GM12865 (cell line): ENCODE measurements at regions not wholly inside any gene's neighbourhood (a gene's known extent, or its start where the extent isn't known, plus 50 kb on each side); places are given as distances from the start of the nearest gene placed in this dataset.
"Not testable (repeated sequence)": the region's sequence is repeated elsewhere in the genome, so short reads cannot be mapped to it uniquely, and the experiment has no call there.

Experiments
- DNase-seq: peaks from one replicate; pipeline ENCODE4 v3.0.0; 2010; ENCODE audit warnings: low read depth
- H3K4me3 ChIP-seq: 2 replicates; pipeline ENCODE4 v1.5.1; 2011; ENCODE audit warnings: mild to moderate bottlenecking, low read depth, low read length, control low read depth
- TF ChIP-seq, protein P1 (sequence below): IDR thresholded peaks from 2 replicates; pipeline ENCODE4 v1.5.1; 2011; ENCODE audit warnings: low read length, control low read depth, low read depth, inconsistent platforms; ENCODE audit not compliant: insufficient read depth; ENCODE audit errors: missing control alignments

DNA sequence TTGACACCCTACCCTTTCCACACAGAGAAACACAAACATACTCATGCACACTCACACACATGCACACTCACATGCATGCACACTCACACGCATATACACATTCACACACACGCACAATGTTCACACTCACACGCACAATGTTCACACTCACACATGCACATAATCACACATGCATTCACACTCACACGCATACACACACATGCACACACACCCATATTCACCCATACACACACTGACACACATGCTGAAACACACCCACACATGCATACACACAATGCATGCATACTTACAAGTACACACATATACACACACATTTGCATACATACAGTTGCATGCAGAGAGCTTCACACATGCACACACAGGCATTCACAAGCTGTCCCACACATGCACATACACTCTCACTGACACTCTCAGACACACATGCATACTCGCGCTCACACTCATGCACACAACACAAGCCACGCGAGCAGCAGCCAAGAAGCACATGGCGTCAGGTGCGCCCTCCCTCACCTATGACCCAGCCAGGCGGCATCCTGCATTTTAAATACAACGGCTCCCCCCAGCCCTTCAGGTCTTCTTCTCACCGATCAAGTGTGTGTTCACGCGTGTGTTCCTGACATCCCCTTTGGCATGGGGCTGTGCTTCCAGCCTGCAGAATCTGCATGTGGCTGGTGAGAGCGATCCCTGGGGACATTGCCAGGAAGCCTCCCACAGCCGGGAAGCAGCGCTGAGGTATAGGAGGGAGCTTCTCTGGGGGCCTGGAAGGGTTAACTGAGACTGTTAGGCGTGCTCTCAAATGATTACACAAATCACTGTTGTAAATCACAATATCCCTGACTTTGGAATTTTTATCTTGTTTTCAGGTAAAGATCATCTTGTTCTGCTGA is 195.1 kb downstream of the RTP5 start:
- no peak overlapping the region for H3K4me3 ChIP-seq
- TF ChIP-seq, protein P1, sequence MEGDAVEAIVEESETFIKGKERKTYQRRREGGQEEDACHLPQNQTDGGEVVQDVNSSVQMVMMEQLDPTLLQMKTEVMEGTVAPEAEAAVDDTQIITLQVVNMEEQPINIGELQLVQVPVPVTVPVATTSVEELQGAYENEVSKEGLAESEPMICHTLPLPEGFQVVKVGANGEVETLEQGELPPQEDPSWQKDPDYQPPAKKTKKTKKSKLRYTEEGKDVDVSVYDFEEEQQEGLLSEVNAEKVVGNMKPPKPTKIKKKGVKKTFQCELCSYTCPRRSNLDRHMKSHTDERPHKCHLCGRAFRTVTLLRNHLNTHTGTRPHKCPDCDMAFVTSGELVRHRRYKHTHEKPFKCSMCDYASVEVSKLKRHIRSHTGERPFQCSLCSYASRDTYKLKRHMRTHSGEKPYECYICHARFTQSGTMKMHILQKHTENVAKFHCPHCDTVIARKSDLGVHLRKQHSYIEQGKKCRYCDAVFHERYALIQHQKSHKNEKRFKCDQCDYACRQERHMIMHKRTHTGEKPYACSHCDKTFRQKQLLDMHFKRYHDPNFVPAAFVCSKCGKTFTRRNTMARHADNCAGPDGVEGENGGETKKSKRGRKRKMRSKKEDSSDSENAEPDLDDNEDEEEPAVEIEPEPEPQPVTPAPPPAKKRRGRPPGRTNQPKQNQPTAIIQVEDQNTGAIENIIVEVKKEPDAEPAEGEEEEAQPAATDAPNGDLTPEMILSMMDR, result no peak
- DNase-seq, result no peak

DNA sequence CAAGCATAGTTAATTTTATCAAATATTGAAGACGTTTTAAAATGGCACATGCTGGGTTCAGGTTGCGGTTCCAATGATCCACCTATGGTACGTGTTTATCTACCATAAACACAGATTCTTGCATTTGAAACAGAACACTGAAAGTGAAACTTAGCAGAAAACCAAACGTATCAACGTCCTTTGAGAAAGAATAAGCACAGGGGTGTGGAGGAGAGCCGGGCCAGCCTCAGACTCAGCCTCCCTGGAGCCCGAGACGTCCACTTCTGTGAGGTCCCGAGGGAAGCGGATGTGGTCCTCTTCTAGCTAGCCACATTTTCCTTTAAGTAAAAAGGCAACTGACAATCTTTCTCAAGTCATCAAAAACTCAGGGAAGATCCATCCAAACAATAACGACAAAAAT is 195.9 kb downstream of the RTP5 start:
- no peak overlapping the region for H3K4me3 ChIP-seq
- no peak for DNase-seq
- TF ChIP-seq, protein P1, result no peak

DNA sequence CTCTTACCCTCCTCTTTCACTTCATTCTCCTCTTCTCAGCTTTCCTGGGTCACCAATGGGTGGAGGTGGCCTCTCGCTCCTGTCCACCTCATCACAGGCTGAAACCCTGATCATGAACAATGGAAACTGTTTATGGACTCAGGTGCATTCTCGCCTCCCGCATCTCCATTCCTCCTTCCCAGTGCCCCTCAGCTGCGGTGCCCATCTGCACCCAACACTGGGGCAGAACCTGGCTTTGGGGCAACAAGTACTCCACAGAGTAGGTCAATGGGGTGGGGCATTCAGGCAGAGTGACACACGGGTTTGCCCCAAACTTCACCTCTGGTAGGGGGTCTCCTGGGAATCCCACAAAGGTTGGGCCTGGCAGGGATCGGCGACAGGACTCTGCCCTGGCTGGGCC is 199.5 kb downstream of the RTP5 start:
- no peak for DNase-seq
- TF ChIP-seq, protein P1, result no peak
- H3K4me3 ChIP-seq, result no peak overlapping the region

DNA sequence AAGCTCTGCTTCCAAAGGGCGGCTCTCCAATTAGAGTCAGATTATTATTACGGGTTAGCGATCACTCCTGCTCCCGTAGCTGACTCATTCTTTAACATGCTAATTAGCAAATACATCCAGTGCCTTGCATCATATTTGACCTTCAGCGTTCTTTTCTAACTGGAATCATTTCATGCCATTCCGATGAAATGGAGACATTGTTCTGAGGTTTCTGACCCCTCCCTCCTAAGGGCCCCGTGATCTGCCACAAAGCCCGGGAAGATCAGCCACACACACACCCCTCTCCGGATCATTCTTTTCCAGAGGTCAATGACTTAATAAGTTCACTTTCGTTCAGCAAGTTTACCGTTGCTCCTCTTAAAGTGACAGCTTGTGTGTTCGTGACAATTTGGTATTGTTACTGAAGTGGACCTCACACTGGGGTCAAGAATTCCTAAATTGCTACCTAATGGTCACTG is 200.4 kb downstream of the RTP5 start:
- DNase-seq, H3K4me3 ChIP-seq: not testable (repeated sequence)

DNA sequence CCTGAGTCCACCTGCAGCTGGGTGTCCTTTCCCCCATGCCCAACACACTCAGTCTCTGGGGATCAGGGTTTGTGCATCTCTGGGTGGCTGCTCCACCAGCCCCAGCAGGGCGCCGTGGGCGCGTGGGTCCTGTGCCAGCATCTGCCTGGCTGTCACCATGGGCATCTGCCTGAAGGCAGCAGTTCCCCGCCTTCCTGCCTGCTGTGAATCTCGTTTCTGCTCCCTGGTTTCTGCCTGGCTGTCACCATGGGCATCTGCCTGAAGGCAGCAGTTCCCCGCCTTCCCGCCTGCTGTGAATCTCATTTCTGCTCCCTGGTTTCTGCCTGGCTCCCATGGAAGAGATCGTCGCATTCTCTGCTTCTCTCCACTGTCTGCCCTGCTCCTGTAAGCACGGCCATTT is 201.2 kb downstream of the RTP5 start:
- H3K4me3 ChIP-seq, DNase-seq: not testable (repeated sequence)

DNA sequence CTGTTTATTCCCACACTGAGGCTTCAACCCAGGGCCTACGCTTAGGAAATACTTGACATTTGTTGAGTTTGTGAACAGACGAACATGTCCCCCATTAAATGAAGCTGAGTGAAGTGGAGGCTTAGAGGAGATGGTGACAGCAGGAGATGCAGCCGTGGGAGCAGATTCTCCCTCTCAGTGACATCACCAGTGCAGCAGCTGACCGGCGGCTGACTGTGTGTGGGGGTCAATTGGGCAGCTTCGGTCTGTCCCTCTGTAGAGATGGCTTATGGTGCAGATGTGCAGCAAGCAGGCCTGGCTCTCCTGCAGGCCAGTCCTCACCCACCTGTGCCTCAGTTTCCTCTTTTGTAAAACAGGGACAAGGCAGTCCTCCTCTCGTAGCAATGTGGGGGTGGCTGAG is 201.8 kb downstream of the RTP5 start:
- not testable (repeated sequence) for DNase-seq, H3K4me3 ChIP-seq

DNA sequence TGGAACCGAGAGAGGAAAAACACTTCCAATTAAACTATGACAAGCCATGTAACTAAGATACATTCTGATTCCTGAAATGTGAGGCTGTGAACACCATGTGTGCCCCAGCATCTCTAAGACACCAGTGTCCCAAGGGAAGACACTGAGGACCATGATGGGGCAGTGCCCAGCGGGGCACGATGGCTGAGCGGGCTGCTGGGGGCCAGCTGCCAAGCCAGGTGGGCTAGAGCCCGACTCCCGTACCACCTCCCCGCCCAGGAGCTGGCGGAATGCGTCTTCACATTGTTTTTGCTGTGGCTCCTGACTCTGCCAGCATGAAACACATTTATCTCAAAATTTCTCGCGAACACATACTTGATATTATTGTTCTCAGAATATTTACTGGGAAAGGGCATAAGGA is 202.4 kb downstream of the RTP5 start:
- not testable (repeated sequence) for DNase-seq, H3K4me3 ChIP-seq

DNA sequence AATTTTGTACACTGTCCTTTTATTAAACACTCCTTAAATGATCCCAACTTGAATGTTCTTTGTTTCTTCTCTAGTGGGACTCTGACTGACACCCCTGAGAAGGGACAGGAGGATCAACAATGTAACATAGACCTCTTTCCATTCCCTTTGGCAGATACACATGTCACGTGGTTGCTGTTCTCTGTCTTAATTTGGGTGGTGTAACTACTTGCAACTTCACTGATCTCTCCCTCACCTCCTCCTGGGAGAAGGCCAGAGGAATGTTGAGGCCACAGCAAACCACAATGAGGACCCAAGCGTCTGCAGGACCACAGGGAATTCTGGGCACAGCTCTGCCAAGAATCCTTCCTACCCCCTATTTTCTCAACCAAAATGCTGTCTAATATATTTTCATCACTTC is 205.6 kb downstream of the RTP5 start:
- DNase-seq, result no peak
- H3K4me3 ChIP-seq, result no peak overlapping the region
- TF ChIP-seq, protein P1, result no peak

DNA sequence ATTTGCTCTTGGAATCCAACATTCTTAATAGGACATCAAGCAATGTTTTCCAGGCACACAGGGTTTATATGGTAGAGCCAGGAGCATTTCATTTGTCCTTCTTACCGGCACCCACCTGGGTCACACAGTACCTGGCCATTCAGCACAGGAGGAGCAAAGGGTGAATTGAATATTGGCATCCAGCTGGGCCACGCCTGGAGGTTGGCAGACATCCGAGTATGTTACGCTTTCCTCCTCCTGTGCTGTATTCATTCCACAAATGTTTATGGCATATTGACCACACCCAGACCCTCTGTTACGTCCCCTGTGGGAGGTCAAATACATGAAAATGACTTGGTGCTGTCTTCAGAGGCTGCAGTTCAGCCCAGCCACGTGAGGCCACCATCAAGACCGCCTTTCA is 206.2 kb downstream of the RTP5 start:
- DNase-seq, result no peak
- TF ChIP-seq, protein P1, result no peak

DNA sequence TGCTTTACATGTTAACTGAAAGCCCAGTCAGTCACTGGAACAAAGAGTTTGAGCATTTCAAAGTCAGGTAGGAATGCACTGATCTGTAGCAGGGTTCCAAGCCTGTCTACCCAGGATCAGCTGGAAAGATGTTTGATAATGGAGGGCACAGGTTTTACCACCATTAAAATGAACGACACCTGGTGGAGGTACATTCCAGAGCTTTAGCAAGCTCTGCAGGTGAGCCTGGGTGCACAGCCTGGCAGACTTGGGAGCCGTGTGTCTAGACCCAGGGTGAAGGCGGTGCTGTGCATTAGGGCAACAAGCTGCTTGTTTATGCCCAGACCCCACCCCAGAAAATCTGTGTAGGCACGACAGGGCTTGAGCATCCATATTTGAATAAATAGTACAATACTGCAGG is 206.7 kb downstream of the RTP5 start:
- DNase-seq, H3K4me3 ChIP-seq: not testable (repeated sequence)

More for the DNA sequence above, 206.2 kb downstream of the RTP5 start:
- H3K4me3 ChIP-seq, result no peak overlapping the region

DNA sequence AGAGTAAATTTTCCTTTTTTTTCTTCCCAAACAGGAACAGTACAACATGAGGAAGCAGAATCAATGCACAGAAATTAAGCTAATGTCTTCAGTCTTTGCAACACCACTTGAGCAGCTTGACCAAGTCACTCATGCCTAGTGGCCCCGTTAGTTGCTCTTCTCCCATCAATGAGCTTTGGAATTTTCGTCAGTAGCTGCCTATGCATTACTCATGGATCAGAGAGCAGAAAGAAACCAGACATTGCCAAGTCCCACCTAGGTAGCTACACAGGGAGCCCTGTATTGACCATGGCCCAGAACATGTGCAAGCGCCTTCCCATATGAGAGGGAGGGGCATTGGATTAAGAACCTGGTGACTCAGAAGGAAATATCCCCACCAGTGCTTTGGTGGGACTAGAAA is 208.9 kb downstream of the RTP5 start:
- H3K4me3 ChIP-seq, DNase-seq: not testable (repeated sequence)

DNA sequence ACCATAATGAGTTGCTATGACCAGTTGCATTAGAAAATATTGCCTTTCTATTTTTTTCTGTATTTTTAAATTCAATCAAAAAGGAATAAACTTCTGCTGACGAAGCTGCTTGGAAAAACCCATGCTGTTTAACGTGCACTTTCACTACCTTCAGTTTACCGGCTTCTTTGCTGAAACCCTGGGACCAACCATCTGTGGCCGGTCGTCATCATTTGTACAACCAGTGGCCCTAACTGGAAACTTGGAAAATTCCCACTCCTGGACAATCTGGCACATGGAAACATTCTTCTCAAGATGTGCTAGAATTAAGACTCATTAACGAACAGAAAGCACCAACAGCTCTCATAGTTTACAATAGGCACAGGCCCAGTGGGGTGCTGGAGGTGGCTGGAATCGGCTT is 210.3 kb downstream of the RTP5 start:
- H3K4me3 ChIP-seq, DNase-seq: not testable (repeated sequence)

DNA sequence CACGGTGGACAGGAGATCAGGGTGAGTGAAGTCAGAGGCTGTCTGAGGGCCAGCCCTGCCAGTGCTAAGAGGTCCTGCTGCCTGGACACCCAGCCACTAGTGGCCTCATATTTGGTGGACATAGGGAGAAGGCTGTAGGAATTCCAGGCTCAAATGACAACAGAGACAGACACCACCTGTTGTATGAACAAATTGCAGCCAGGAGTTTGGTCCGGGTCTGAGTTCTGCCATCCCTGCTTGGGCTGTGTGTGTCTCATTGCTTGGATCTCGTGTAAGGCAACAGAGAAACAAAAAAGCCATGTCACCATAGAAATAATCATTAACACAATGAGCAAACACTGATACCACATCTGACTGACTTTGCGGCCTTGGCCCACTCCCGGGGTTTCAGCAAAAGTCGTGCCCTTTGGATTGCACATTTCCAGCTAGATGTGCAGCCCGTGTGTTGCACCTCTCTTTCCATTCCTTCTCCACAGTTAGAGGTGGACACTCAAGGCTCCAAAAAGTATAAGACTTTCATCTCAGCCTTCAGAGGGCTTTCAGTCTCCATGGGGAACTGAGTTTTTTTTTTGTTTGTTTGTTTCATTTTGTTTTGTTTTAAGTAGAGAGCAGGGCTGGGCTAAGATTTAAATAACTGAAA is 211.2 kb downstream of the RTP5 start:
- not testable (repeated sequence) for H3K4me3 ChIP-seq, DNase-seq
